GM18498 (cell line): ENCODE measurements at regions not wholly inside any gene's neighbourhood (a gene's known extent, or its start where the extent isn't known, plus 50 kb on each side); places are given as distances from the start of the nearest gene placed in this dataset.
A peak's percentile ranks its signal among the peaks of the same experiment; 100 is the strongest.
"Not testable (repeated sequence)": the region's sequence is repeated elsewhere in the genome, so short reads cannot be mapped to it uniquely, and the experiment has no call there.

Experiments
- ATAC-seq: cut with Tn5 transposase; IDR thresholded peaks from one replicate; pipeline ENCODE4 v1.9.1; 2021; ENCODE audit warnings: mild to moderate bottlenecking, moderate library complexity; ENCODE audit not compliant: unreplicated experiment

- ATAC-seq = no peak
Observed at GRCh38 chr5:124622851-124623250, 123.6 kb downstream of the ZNF608 start.

- ATAC-seq = no peak
Observed at GRCh38 chr5:124621279-124621678, 125.2 kb downstream of the ZNF608 start.

- no peak for ATAC-seq
Observed at GRCh38 chr5:124620743-124621142, 125.7 kb downstream of the ZNF608 start.

- no peak for ATAC-seq
Observed at GRCh38 chr5:124619121-124619520, 127.3 kb downstream of the ZNF608 start.

GRCh38 chr5:124617787-124618186, 128.7 kb downstream of the ZNF608 start:
- ATAC-seq = no peak

- no peak for ATAC-seq
Observed at GRCh38 chr5:124614836-124615385, 131.5 kb downstream of the ZNF608 start.

GRCh38 chr5:124614105-124614504, 132.3 kb downstream of the ZNF608 start:
- ATAC-seq = no peak

GRCh38 chr5:124613273-124613953, 133.0 kb downstream of the ZNF608 start:
- no peak for ATAC-seq

- no peak for ATAC-seq
Observed at GRCh38 chr5:124612023-124612422, 134.4 kb downstream of the ZNF608 start.

- not testable (repeated sequence) for ATAC-seq
Observed at GRCh38 chr5:124611262-124611661, 135.2 kb downstream of the ZNF608 start.

GRCh38 chr5:124609685-124610084, 136.8 kb downstream of the ZNF608 start:
- ATAC-seq = not testable (repeated sequence)

- ATAC-seq = no peak
Observed at GRCh38 chr5:124606543-124606942, 139.9 kb downstream of the ZNF608 start.

- ATAC-seq = no peak
Observed at GRCh38 chr5:124606093-124606492, 140.3 kb downstream of the ZNF608 start.

- no peak for ATAC-seq
Observed at GRCh38 chr5:124605541-124605940, 140.9 kb downstream of the ZNF608 start.

- no peak for ATAC-seq
Observed at GRCh38 chr5:124604419-124604818, 142.0 kb downstream of the ZNF608 start.

GRCh38 chr5:124602925-124603650, 143.4 kb downstream of the ZNF608 start:
- no peak for ATAC-seq

- ATAC-seq = peak; percentile 76
Observed at GRCh38 chr5:124599028-124599973, 147.1 kb downstream of the ZNF608 start.

- no peak for ATAC-seq
Observed at GRCh38 chr5:124596595-124597421, 149.6 kb downstream of the ZNF608 start.

- ATAC-seq = no peak
Observed at GRCh38 chr5:124593952-124594351, 152.5 kb downstream of the ZNF608 start.

GRCh38 chr5:124592891-124593290, 153.5 kb downstream of the ZNF608 start:
- ATAC-seq = no peak
